K562 (cell line): ENCODE measurements at regions not wholly inside any gene's neighbourhood (a gene's known extent, or its start where the extent isn't known, plus 50 kb on each side); places are given as distances from the start of the nearest gene placed in this dataset.

Experiments
- ATAC-seq: fragments of 200-7000 bp; cut with Tn5 transposase; 3 replicates; pipeline ENCODE4 v1.9.1; 2020; ENCODE audit warnings: moderate library complexity
- BruUV-seq: library from RNA; stranded (reverse); fragments of 400-500 nt; replicated peaks from 2 replicates; lab custom pipeline; 2021; lab: Mats Ljungman, UMichigan
- CTCF ChIA-PET: fragments of 300-600 bp; formaldehyde crosslinking; extraction: SDS; loops from one replicate; lab custom pipeline; 2021; ENCODE audit warnings: low intra/inter-chr PET ratio; lab: Yijun Ruan, JAX
- POLR2A ChIA-PET: fragments of 300-600, 350-650 bp; sonication (Branson Sonifier 250); formaldehyde crosslinking; extraction: SDS; loops from one replicate; lab custom pipeline; 2021; ENCODE audit warnings: antibody characterized with exemption, inconsistent platforms; lab: Yijun Ruan, JAX
- DNase-seq, 4 experiments: peaks; one replicate each; pipeline versions ENCODE4 v3.0.0 to v3.0.0-alpha.2; 2011 to 2018; ENCODE audit warnings: low spot score in 3 of 4, mixed read lengths in 3 of 4; ENCODE audit errors: extremely low read depth in 1 of 4
- FAIRE-seq: peaks from 2 replicates; lab custom pipeline; 2011; peaks lifted over from hg19 to GRCh38; lab: Jason Lieb, UNC
- H2AFZ ChIP-seq: 2 replicates; pipeline ENCODE4 v1.6.0; 2011; ENCODE audit warnings: low read depth, low read length, control low read depth, inconsistent platforms
- H3K27ac ChIP-seq: fragments of 200-600 bp; 3 replicates; pipeline ENCODE4 v1.8.0; 2011; ENCODE audit warnings: low read depth, mild to moderate bottlenecking, control low read depth, inconsistent platforms, low read length, moderate library complexity, mixed read lengths; ENCODE audit errors: extremely low read depth
- H3K27me3 ChIP-seq, 2 experiments: fragments of 300-600 bp in 1 of 2; 2 replicates in 1 of 2; 3 replicates in 1 of 2; pipeline versions ENCODE4 v1.6.0 to v1.8.0; 2011; ENCODE audit warnings: inconsistent platforms in 2 of 2, low read length in 2 of 2, mild to moderate bottlenecking in 1 of 2, mixed read lengths in 1 of 2, moderate library complexity in 1 of 2; ENCODE audit not compliant: control insufficient read depth in 2 of 2, insufficient read depth in 2 of 2
- H3K36me3 ChIP-seq: fragments of 300-600 bp; 3 replicates; pipeline ENCODE4 v1.8.0; 2011; ENCODE audit warnings: mild to moderate bottlenecking, low read length, inconsistent platforms; ENCODE audit not compliant: control insufficient read depth, insufficient read depth
- H3K4me1 ChIP-seq, 2 experiments: fragments of 200-600 bp in 1 of 2; replicated peaks in 1 of 2; 2 replicates in 1 of 2; 3 replicates in 1 of 2; pipeline versions ENCODE4 v1.5.1 to v1.8.0; 2011; ENCODE audit warnings: inconsistent platforms in 2 of 2, low read length in 2 of 2, mild to moderate bottlenecking in 1 of 2, mixed read lengths in 1 of 2, moderate library complexity in 1 of 2; ENCODE audit not compliant: control insufficient read depth in 2 of 2, insufficient read depth in 2 of 2
- H3K4me2 ChIP-seq: 2 replicates; pipeline ENCODE4 v1.6.1; 2011; ENCODE audit warnings: low read length, control low read depth, inconsistent platforms, mixed read lengths; ENCODE audit not compliant: insufficient read depth
- H3K4me3 ChIP-seq: fragments of 200-600 bp; sonication (generic), shearing (Covaris generic); 2 replicates; pipeline ENCODE4 v1.5.1; 2016; ENCODE audit warnings: control low read depth, inconsistent platforms
- H3K79me2 ChIP-seq: fragments of 200-600 bp; 3 replicates; pipeline ENCODE4 v1.8.0; 2011; ENCODE audit warnings: low read length, inconsistent platforms; ENCODE audit not compliant: control insufficient read depth, insufficient read depth
- H3K9ac ChIP-seq, 2 experiments: 2 replicates each; pipeline versions ENCODE4 v1.6.0 to v1.6.1; 2011; ENCODE audit warnings: low read depth in 2 of 2, low read length in 2 of 2, control low read depth in 1 of 2, inconsistent platforms in 1 of 2, mild to moderate bottlenecking in 1 of 2, mixed read lengths in 1 of 2; ENCODE audit not compliant: insufficient read depth in 1 of 2
- H3K9me1 ChIP-seq: one replicate; pipeline ENCODE4 v1.6.0; 2011; ENCODE audit warnings: inconsistent platforms, mild to moderate bottlenecking, low read length, moderate library complexity; ENCODE audit not compliant: control insufficient read depth, insufficient read depth
- H3K9me3 ChIP-seq: replicated peaks from 2 replicates; pipeline ENCODE4 v1.5.1; 2011; ENCODE audit warnings: low read depth, low read length, inconsistent platforms; ENCODE audit not compliant: control insufficient read depth, insufficient read depth
- H4K20me1 ChIP-seq: replicated peaks from 2 replicates; pipeline ENCODE4 v1.6.1; 2011; ENCODE audit warnings: low read length, inconsistent platforms, mixed read lengths; ENCODE audit not compliant: control insufficient read depth, insufficient read depth
- RBFOX2 ChIP-seq: fragments of 200-400 bp; formaldehyde crosslinking; IDR thresholded peaks from 2 replicates; pipeline ENCODE4 v1.6.1; 2017; ENCODE audit warnings: low read depth, mild to moderate bottlenecking, low read length, moderate library complexity
- SMARCE1 ChIP-seq: fragments of 450-650 bp; IDR thresholded peaks from 2 replicates; pipeline ENCODE4 v1.7.1; 2016; ENCODE audit warnings: mild to moderate bottlenecking
- SP1 ChIP-seq: sonication (generic); formaldehyde crosslinking; IDR thresholded peaks from 2 replicates; pipeline ENCODE4 v1.8.1; 2022; ENCODE audit warnings: mild to moderate bottlenecking, missing genetic modification reagents
- WGBS: fragments of 100-300 bp; shearing (Covaris generic); methylation state at CpG from one replicate; pipeline ENCODE4 v1.1.6; 2016; ENCODE audit warnings: low coverage, mixed read lengths; ENCODE audit not compliant: insufficient coverage; ENCODE audit errors: missing lambda C conversion rate; 5-methylcytosine and 5-hydroxymethylcytosine counted together
- in situ Hi-C: fragments of 300-500 bp; cut with MboI; formaldehyde crosslinking; loops from 4 replicates; pipeline ENCODE4 v1.15.0; 2018; ENCODE audit warnings: inconsistent platforms, mixed read lengths
- intact Hi-C: fragments of 100-400 bp; cut with micrococcal nuclease; formaldehyde crosslinking; loops from 2 replicates; pipeline ENCODE4 v1.14.2; 2022
- TF ChIP-seq, protein P1 (sequence below), 2 experiments: fragments of 450-650 bp in 1 of 2; IDR thresholded peaks; 2 replicates each; pipeline ENCODE4 v1.6.1; 2011 to 2017; ENCODE audit warnings: low read depth in 2 of 2, antibody characterized with exemption in 1 of 2, borderline replicate concordance in 1 of 2, low read length in 1 of 2, mild to moderate bottlenecking in 1 of 2, mixed read lengths in 1 of 2; ENCODE audit not compliant: control insufficient read depth in 1 of 2
- TF ChIP-seq, protein P2 (sequence below): fragments of 150-350 bp; IDR thresholded peaks from 2 replicates; pipeline ENCODE4 v1.6.1; 2014; ENCODE audit warnings: low read depth, mild to moderate bottlenecking, low read length, borderline replicate concordance

DNA sequence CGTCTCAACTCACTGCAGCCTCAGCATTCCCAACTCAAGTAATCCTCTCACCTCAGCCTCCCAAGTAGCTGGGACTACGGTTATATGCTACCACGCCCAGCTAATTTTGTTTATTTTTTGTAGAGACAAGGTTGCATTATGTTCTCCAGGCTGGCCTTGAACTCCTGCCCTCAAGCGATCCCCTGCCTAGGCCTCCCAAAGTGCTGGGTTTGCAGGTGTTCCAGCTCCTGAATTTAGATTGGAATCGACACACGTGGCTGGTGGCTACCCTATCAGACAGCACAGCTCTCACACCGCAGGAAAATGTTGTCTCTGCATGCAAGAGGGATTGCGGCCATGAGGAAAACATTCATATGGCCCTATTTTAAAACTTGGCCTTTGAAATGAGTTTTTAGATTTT lies 76.7 kb upstream of the GALNT2 start:
- ATAC-seq, result peak; percentile 25; the same call in 1 of the 3 replicates
- no peak for FAIRE-seq
- Histone ChIP-seq H4K20me1 (no peaks in the 10 kb centered on the region; the same call in 1 of the 2 replicates), H3K9me3 (no peaks in the 10 kb centered on the region), H3K9me1 (no peaks in the 10 kb centered on the region), H2AFZ (no peak overlapping the region), H3K27ac (no peak overlapping the region), H3K4me3 (no peak overlapping the region), H3K27me3 (peaks cover 61 to 75% of the 10 kb centered on the region in 2 experiments), H3K4me2 (no peak overlapping the region), H3K36me3 (no peaks in the 10 kb centered on the region), H3K4me1 (no peaks in the 10 kb centered on the region), H3K79me2 (no peaks in the 10 kb centered on the region), H3K9ac (no peak overlapping the region)
- no peak for DNase-seq
- no peak for TF ChIP-seq SMARCE1
- TF ChIP-seq, protein P1, sequence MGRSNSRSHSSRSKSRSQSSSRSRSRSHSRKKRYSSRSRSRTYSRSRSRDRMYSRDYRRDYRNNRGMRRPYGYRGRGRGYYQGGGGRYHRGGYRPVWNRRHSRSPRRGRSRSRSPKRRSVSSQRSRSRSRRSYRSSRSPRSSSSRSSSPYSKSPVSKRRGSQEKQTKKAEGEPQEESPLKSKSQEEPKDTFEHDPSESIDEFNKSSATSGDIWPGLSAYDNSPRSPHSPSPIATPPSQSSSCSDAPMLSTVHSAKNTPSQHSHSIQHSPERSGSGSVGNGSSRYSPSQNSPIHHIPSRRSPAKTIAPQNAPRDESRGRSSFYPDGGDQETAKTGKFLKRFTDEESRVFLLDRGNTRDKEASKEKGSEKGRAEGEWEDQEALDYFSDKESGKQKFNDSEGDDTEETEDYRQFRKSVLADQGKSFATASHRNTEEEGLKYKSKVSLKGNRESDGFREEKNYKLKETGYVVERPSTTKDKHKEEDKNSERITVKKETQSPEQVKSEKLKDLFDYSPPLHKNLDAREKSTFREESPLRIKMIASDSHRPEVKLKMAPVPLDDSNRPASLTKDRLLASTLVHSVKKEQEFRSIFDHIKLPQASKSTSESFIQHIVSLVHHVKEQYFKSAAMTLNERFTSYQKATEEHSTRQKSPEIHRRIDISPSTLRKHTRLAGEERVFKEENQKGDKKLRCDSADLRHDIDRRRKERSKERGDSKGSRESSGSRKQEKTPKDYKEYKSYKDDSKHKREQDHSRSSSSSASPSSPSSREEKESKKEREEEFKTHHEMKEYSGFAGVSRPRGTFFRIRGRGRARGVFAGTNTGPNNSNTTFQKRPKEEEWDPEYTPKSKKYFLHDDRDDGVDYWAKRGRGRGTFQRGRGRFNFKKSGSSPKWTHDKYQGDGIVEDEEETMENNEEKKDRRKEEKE (IDR thresholded peaks at IDR 0.05; ENCODE audit: borderline replicate concordance in 1 of 2, control insufficient read depth in 1 of 2, low read depth in 2 of 2, low read length in 1 of 2), result no peak
- no peak for TF ChIP-seq SP1 (CRISPR knock-in tag)
- TF ChIP-seq, protein P2, sequence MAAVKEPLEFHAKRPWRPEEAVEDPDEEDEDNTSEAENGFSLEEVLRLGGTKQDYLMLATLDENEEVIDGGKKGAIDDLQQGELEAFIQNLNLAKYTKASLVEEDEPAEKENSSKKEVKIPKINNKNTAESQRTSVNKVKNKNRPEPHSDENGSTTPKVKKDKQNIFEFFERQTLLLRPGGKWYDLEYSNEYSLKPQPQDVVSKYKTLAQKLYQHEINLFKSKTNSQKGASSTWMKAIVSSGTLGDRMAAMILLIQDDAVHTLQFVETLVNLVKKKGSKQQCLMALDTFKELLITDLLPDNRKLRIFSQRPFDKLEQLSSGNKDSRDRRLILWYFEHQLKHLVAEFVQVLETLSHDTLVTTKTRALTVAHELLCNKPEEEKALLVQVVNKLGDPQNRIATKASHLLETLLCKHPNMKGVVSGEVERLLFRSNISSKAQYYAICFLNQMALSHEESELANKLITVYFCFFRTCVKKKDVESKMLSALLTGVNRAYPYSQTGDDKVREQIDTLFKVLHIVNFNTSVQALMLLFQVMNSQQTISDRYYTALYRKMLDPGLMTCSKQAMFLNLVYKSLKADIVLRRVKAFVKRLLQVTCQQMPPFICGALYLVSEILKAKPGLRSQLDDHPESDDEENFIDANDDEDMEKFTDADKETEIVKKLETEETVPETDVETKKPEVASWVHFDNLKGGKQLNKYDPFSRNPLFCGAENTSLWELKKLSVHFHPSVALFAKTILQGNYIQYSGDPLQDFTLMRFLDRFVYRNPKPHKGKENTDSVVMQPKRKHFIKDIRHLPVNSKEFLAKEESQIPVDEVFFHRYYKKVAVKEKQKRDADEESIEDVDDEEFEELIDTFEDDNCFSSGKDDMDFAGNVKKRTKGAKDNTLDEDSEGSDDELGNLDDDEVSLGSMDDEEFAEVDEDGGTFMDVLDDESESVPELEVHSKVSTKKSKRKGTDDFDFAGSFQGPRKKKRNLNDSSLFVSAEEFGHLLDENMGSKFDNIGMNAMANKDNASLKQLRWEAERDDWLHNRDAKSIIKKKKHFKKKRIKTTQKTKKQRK, result no peak
- TF ChIP-seq RBFOX2, result no peak
- intact Hi-C loops, result no loop called here
- ChIA-PET CTCF (no interaction called here), POLR2A (interaction anchor here (0.5 to 1.4 kb wide), 3 partner anchors 12 to 366 kb away, joined by 3 to 4 read pairs (median 3); no protein-coding TSS in a partner anchor)
- BruUV-seq, result no TSS peak
- WGBS, result 4% methylated on average over 8 of the region's 8 CpGs
- in situ Hi-C loops, result no loop called here
